ENCODE measurements at regions not wholly inside any gene's neighbourhood (a gene's known extent, or its start where the extent isn't known, plus 50 kb on each side); places are given as distances from the start of the nearest gene placed in this dataset.

DNA sequence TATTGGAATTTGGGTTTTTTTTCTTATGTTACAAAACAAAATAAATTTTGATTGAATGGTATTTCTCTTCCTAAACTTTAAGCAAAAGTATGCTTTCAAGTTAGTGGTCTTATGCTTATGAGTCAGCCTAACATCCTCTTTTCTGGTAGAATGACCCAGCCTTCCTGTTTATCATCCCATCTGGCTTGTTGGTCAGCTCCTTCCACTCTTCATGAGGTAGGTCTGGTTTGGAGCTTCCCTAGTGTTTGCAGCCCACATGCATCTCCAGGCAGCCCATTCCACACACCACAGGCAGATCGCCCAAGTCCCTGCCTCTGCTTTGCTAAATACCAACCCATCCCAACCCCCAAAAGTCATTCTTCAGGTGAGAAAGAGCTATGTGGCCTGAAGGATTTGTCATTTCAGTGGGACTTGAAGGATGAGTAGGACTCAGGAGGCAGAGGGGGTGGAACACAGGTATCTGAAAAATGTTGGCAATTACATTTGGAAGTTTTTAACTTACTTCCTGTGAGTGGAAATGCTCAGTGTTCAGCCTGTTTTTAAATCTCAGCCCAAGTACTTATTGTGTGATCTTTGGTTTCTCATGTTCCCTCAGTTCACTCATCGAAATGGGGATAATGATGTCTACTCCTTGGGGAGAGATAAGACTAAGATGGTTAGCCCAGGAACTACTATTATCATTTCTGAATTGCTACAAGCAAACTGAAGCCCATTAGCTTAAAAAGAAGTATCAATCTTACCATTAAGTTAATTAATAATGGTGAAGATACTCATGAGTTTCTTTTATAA is 294.0 kb downstream of the ADGB start:
- intact Hi-C loops (cut with micrococcal nuclease), result no loop called here
- Histone ChIP-seq H3K36me3 (ENCODE audit: low read depth, low read length) (no peaks in the 10 kb centered on the region), H2AFZ (ENCODE audit: low read length) (no peak overlapping the region), H3K9me3 (ENCODE audit: low read length) (no peaks in the 10 kb centered on the region), H3K4me3 (ENCODE audit: low read length) (no peak overlapping the region), H3K4me1 (ENCODE audit: insufficient read depth, low read length) (peaks cover 6% of the 10 kb centered on the region; the same call in 1 of the 2 replicates), H3K4me2 (ENCODE audit: low read length) (no peak overlapping the region), H4K20me1 (ENCODE audit: low read length) (no peaks in the 10 kb centered on the region), H3F3A (ENCODE audit: low read length, unreplicated experiment) (no peaks in the 10 kb centered on the region), H3K9me2 (replicated peaks; ENCODE audit: low read length) (no peaks in the 10 kb centered on the region), H3K9ac (ENCODE audit: low read length) (no peak overlapping the region), H3K27ac (ENCODE audit: low read length) (no peak overlapping the region), H3K79me2 (ENCODE audit: low read length) (no peaks in the 10 kb centered on the region), H3K27me3 (ENCODE audit: low read length) (no peaks in the 10 kb centered on the region)
- POLR2A ChIA-PET (ENCODE audit: unreplicated experiment), result no interaction called here
- CTCF ChIA-PET, result no interaction called here
- ATAC-seq, result peak; percentile 38; the same call in 1 of the 2 replicates
- BruUV-seq (replicated peaks), result no TSS peak
- DNase-seq, result peak; percentile 30
- TF ChIP-seq EZH2phosphoT487 (IDR thresholded peaks at IDR 0.05; ENCODE audit: borderline replicate concordance, low read length) (no peak), EZH2 (IDR thresholded peaks at IDR 0.05; ENCODE audit: low read length, unreplicated experiment) (no peak)
- TF ChIP-seq, protein P1, sequence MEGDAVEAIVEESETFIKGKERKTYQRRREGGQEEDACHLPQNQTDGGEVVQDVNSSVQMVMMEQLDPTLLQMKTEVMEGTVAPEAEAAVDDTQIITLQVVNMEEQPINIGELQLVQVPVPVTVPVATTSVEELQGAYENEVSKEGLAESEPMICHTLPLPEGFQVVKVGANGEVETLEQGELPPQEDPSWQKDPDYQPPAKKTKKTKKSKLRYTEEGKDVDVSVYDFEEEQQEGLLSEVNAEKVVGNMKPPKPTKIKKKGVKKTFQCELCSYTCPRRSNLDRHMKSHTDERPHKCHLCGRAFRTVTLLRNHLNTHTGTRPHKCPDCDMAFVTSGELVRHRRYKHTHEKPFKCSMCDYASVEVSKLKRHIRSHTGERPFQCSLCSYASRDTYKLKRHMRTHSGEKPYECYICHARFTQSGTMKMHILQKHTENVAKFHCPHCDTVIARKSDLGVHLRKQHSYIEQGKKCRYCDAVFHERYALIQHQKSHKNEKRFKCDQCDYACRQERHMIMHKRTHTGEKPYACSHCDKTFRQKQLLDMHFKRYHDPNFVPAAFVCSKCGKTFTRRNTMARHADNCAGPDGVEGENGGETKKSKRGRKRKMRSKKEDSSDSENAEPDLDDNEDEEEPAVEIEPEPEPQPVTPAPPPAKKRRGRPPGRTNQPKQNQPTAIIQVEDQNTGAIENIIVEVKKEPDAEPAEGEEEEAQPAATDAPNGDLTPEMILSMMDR (conservative IDR thresholded peaks at IDR 0.05; ENCODE audit: low read depth, low read length), result no peak

DNA sequence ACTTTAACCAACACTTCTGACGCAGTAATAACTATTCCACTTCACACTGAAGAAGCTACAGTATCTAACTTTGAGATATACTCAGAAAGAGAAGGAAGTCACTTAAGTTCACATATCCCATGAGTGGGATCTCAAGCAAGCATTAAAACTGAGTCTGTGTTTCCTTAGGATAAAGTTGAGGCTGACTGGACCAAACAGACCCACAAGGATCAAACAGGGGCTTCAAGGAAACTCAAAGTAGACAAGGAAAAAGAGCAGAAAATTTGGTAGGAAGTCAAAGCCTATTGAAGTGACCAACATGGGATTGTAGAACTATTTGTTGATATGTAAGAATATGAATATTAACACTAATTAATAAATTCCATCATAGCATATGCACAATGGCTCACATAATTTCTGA is 294.9 kb downstream of the ADGB start:
- TF ChIP-seq EZH2phosphoT487 (IDR thresholded peaks at IDR 0.05; ENCODE audit: borderline replicate concordance, low read length) (no peak), EZH2 (IDR thresholded peaks at IDR 0.05; ENCODE audit: low read length, unreplicated experiment) (no peak)
- TF ChIP-seq, protein P1 (conservative IDR thresholded peaks at IDR 0.05; ENCODE audit: low read depth, low read length), result no peak
- intact Hi-C loops (cut with micrococcal nuclease), result no loop called here
- Histone ChIP-seq H3K27ac (ENCODE audit: low read length) (no peak overlapping the region), H3K27me3 (ENCODE audit: low read length) (no peaks in the 10 kb centered on the region), H3F3A (ENCODE audit: low read length, unreplicated experiment) (no peaks in the 10 kb centered on the region), H3K4me3 (ENCODE audit: low read length) (no peak overlapping the region), H3K9ac (ENCODE audit: low read length) (no peak overlapping the region), H2AFZ (ENCODE audit: low read length) (no peak overlapping the region), H3K36me3 (ENCODE audit: low read depth, low read length) (no peaks in the 10 kb centered on the region), H4K20me1 (ENCODE audit: low read length) (no peaks in the 10 kb centered on the region), H3K4me1 (ENCODE audit: insufficient read depth, low read length) (peaks cover 6% of the 10 kb centered on the region; the same call in 1 of the 2 replicates), H3K9me2 (replicated peaks; ENCODE audit: low read length) (no peaks in the 10 kb centered on the region), H3K79me2 (ENCODE audit: low read length) (no peaks in the 10 kb centered on the region), H3K4me2 (ENCODE audit: low read length) (no peak overlapping the region), H3K9me3 (ENCODE audit: low read length) (no peaks in the 10 kb centered on the region)
- no peak for ATAC-seq
- ChIA-PET CTCF (no interaction called here), POLR2A (ENCODE audit: unreplicated experiment) (no interaction called here)
- no peak for DNase-seq
- BruUV-seq (replicated peaks), result no TSS peak

DNA sequence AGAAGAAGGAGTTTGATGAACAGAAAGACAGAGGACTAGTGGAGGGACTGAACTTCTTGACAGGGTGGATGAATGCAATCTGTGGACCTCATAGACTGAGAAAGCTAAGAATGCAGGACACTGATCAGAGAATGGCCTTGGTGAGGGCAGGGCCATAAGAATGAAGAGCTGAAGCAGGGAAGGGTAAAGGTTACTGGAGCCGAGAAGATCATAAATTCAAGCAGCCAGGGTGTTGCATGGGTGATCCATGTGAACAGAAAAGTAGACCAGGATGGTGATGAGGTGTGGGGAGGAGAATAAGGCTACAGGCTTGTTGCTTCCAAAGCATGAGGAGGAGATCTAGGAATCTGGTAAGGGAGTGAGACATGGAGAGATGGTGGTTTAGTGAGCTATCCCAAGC is 295.9 kb downstream of the ADGB start:
- Histone ChIP-seq H3K4me2 (ENCODE audit: low read length) (no peak overlapping the region), H3K4me3 (ENCODE audit: low read length) (no peak overlapping the region), H3K9ac (ENCODE audit: low read length) (no peak overlapping the region), H3K9me3 (ENCODE audit: low read length) (no peaks in the 10 kb centered on the region), H3K4me1 (ENCODE audit: insufficient read depth, low read length) (peaks cover 6% of the 10 kb centered on the region; the same call in 1 of the 2 replicates), H4K20me1 (ENCODE audit: low read length) (no peaks in the 10 kb centered on the region), H3K79me2 (ENCODE audit: low read length) (no peaks in the 10 kb centered on the region), H2AFZ (ENCODE audit: low read length) (no peak overlapping the region), H3K27ac (ENCODE audit: low read length) (no peak overlapping the region), H3K9me2 (replicated peaks; ENCODE audit: low read length) (no peaks in the 10 kb centered on the region), H3K27me3 (ENCODE audit: low read length) (no peaks in the 10 kb centered on the region), H3F3A (ENCODE audit: low read length, unreplicated experiment) (no peaks in the 10 kb centered on the region), H3K36me3 (ENCODE audit: low read depth, low read length) (no peaks in the 10 kb centered on the region)
- ATAC-seq, result no peak
- ChIA-PET CTCF (no interaction called here), POLR2A (ENCODE audit: unreplicated experiment) (no interaction called here)
- intact Hi-C loops (cut with micrococcal nuclease), result no loop called here
- BruUV-seq (replicated peaks), result no TSS peak
- TF ChIP-seq EZH2phosphoT487 (IDR thresholded peaks at IDR 0.05; ENCODE audit: borderline replicate concordance, low read length) (no peak), EZH2 (IDR thresholded peaks at IDR 0.05; ENCODE audit: low read length, unreplicated experiment) (no peak)
- TF ChIP-seq, protein P1 (conservative IDR thresholded peaks at IDR 0.05; ENCODE audit: low read depth, low read length), result no peak
- DNase-seq, result no peak

Data from PC-3 (cell line).